Mesenchymal stem cell (in vitro differentiated cells and primary cell): ENCODE measurements at regions not wholly inside any gene's neighbourhood (a gene's known extent, or its start where the extent isn't known, plus 50 kb on each side); places are given as distances from the start of the nearest gene placed in this dataset.
A peak's percentile ranks its signal among the peaks of the same experiment; 100 is the strongest.

Source experiments
- DNase-seq: peaks from one replicate; pipeline ENCODE4 v3.0.0-alpha.2; 2013
- H2AFZ ChIP-seq: one replicate; pipeline ENCODE4 v1.6.1; 2013; ENCODE audit warnings: low read depth, mild to moderate bottlenecking, control low read depth, inconsistent platforms, low read length, moderate library complexity
- H2AK5ac ChIP-seq: 2 replicates; pipeline ENCODE4 v1.6.1; 2013; ENCODE audit warnings: low read length, moderate library complexity, mild to moderate bottlenecking, inconsistent platforms; ENCODE audit not compliant: severe bottlenecking
- H2BK120ac ChIP-seq: one replicate; pipeline ENCODE4 v1.6.1; 2013; ENCODE audit warnings: low read depth, mild to moderate bottlenecking, inconsistent platforms, low read length, moderate library complexity
- H2BK12ac ChIP-seq, 2 experiments: one replicate each; pipeline ENCODE4 v1.6.1; 2013; ENCODE audit warnings: inconsistent platforms in 2 of 2, low read length in 2 of 2, mild to moderate bottlenecking in 2 of 2, moderate library complexity in 2 of 2, control low read depth in 1 of 2
- H2BK15ac ChIP-seq: one replicate; pipeline ENCODE4 v1.6.1; 2013; ENCODE audit warnings: mild to moderate bottlenecking, low read depth, inconsistent platforms; ENCODE audit not compliant: poor library complexity, severe bottlenecking
- H2BK5ac ChIP-seq: 2 replicates; pipeline ENCODE4 v1.6.1; 2013; ENCODE audit warnings: low read depth, mild to moderate bottlenecking, low read length, control low read depth, inconsistent platforms; ENCODE audit not compliant: poor library complexity, severe bottlenecking
- H3K14ac ChIP-seq, 2 experiments: one replicate each; pipeline ENCODE4 v1.6.1; 2013; ENCODE audit warnings: inconsistent platforms in 2 of 2, low read length in 2 of 2, control low read depth in 1 of 2, mild to moderate bottlenecking in 1 of 2, moderate library complexity in 1 of 2
- H3K18ac ChIP-seq, 2 experiments: one replicate each; pipeline ENCODE4 v1.6.1; 2013; ENCODE audit warnings: inconsistent platforms in 2 of 2, low read length in 2 of 2, control low read depth in 1 of 2, low read depth in 1 of 2, mild to moderate bottlenecking in 1 of 2
- H3K23ac ChIP-seq, 2 experiments: one replicate each; pipeline ENCODE4 v1.6.1; 2013; ENCODE audit warnings: inconsistent platforms in 2 of 2, low read length in 2 of 2, mild to moderate bottlenecking in 2 of 2, moderate library complexity in 2 of 2, control low read depth in 1 of 2
- H3K27ac ChIP-seq: 2 replicates; pipeline ENCODE4 v1.5.1; 2013; ENCODE audit warnings: mild to moderate bottlenecking, moderate library complexity, low read length, control low read depth, inconsistent platforms; ENCODE audit not compliant: poor library complexity, severe bottlenecking
- H3K27me3 ChIP-seq, 2 experiments: 2 replicates each; pipeline versions ENCODE4 v1.6.1 to v1.7.0; 2013; ENCODE audit warnings: low read length in 2 of 2, mild to moderate bottlenecking in 2 of 2, moderate library complexity in 2 of 2, control low read depth in 1 of 2, inconsistent platforms in 1 of 2; ENCODE audit not compliant: control insufficient read depth in 1 of 2, insufficient read depth in 1 of 2
- H3K36me3 ChIP-seq, 2 experiments: 2 replicates each; pipeline versions ENCODE4 v1.6.1 to v1.7.0; 2013; ENCODE audit warnings: low read length in 2 of 2, control low read depth in 1 of 2, inconsistent platforms in 1 of 2, low read depth in 1 of 2, mild to moderate bottlenecking in 1 of 2; ENCODE audit not compliant: insufficient read depth in 2 of 2, control insufficient read depth in 1 of 2
- H3K4ac ChIP-seq, 2 experiments: one replicate each; pipeline ENCODE4 v1.6.1; 2013; ENCODE audit warnings: inconsistent platforms in 2 of 2, low read length in 2 of 2, mild to moderate bottlenecking in 2 of 2, moderate library complexity in 2 of 2, control low read depth in 1 of 2, low read depth in 1 of 2
- H3K4me1 ChIP-seq: 2 replicates; pipeline ENCODE4 v1.6.1; 2013; ENCODE audit warnings: low read depth, low read length, control low read depth; ENCODE audit not compliant: control insufficient read depth, insufficient read depth
- H3K4me2 ChIP-seq: 2 replicates; pipeline ENCODE4 v1.6.1; 2013; ENCODE audit warnings: low read length, mild to moderate bottlenecking, inconsistent platforms; ENCODE audit not compliant: poor library complexity, severe bottlenecking
- H3K4me3 ChIP-seq, 2 experiments: 2 replicates each; pipeline versions ENCODE4 v1.5.1 to v1.7.0; 2013; ENCODE audit warnings: low read length in 2 of 2, mild to moderate bottlenecking in 2 of 2, control low read depth in 1 of 2, low read depth in 1 of 2; ENCODE audit not compliant: insufficient read depth in 1 of 2
- H3K79me1 ChIP-seq: replicated peaks from 2 replicates; pipeline ENCODE4 v1.6.1; 2013; ENCODE audit warnings: mild to moderate bottlenecking, control low read depth, low read length, inconsistent platforms; ENCODE audit not compliant: poor library complexity, severe bottlenecking
- H3K9ac ChIP-seq: 2 replicates; pipeline ENCODE4 v1.7.0; 2013; ENCODE audit warnings: mild to moderate bottlenecking, low read length, moderate library complexity
- H3K9me3 ChIP-seq: 2 replicates; pipeline ENCODE4 v1.7.0; 2013; ENCODE audit warnings: mild to moderate bottlenecking, low read length; ENCODE audit not compliant: control insufficient read depth
- H4K8ac ChIP-seq: one replicate; pipeline ENCODE4 v1.6.1; 2013; ENCODE audit warnings: inconsistent platforms, mild to moderate bottlenecking, low read length, moderate library complexity
- H4K91ac ChIP-seq: one replicate; pipeline ENCODE4 v1.6.1; 2013; ENCODE audit warnings: mild to moderate bottlenecking, low read length, inconsistent platforms
- WGBS: methylation state at CpG from one replicate; pipeline ENCODE4 v1.1.7; 2013; ENCODE audit warnings: mixed read lengths; 5-methylcytosine and 5-hydroxymethylcytosine counted together

GRCh38 chr7:123366626-123367025 lies 166.9 kb upstream of the SLC13A1 start:
- Histone ChIP-seq H4K91ac (no peak overlapping the region), H3K79me1 (no peaks in the 10 kb centered on the region), H3K27ac (no peak overlapping the region), H3K18ac (no peak overlapping the region), H3K14ac (no peak overlapping the region), H3K4me2 (no peak overlapping the region), H3K4me1 (no peaks in the 10 kb centered on the region), H2BK15ac (no peak overlapping the region), H2BK5ac (no peak overlapping the region), H2BK120ac (no peak overlapping the region), H2BK12ac (no peak overlapping the region), H3K9me3 (no peaks in the 10 kb centered on the region), H3K36me3 (no peaks in the 10 kb centered on the region), H3K27me3 (no peaks in the 10 kb centered on the region), H3K4ac (no peak overlapping the region), H2AK5ac (no peak overlapping the region), H4K8ac (no peak overlapping the region), H2AFZ (no peak overlapping the region), H3K23ac (no peak overlapping the region), H3K4me3 (no peak overlapping the region), H3K9ac (no peak overlapping the region)
- no peak for DNase-seq

GRCh38 chr7:123360631-123361030 lies 160.9 kb upstream of the SLC13A1 start:
- no peak overlapping the region for H2AFZ ChIP-seq
- H3K79me1 ChIP-seq, result no peaks in the 10 kb centered on the region
- no peak overlapping the region for H3K23ac ChIP-seq
- no peak overlapping the region for H2AK5ac ChIP-seq
- H4K91ac ChIP-seq, result no peak overlapping the region
- H3K18ac ChIP-seq, result no peak overlapping the region
- H3K27ac ChIP-seq, result no peak overlapping the region
- no peak overlapping the region for H4K8ac ChIP-seq
- H3K14ac ChIP-seq, result no peak overlapping the region
- no peaks in the 10 kb centered on the region for H3K36me3 ChIP-seq
- no peak overlapping the region for H3K4me2 ChIP-seq
- no peaks in the 10 kb centered on the region for H3K4me1 ChIP-seq
- DNase-seq, result no peak
- H3K27me3 ChIP-seq, result no peaks in the 10 kb centered on the region
- WGBS, result 83% methylated on average over 1 of the region's 2 CpGs
- no peak overlapping the region for H2BK12ac ChIP-seq
- no peaks in the 10 kb centered on the region for H3K9me3 ChIP-seq
- H3K9ac ChIP-seq, result no peak overlapping the region
- no peak overlapping the region for H3K4me3 ChIP-seq
- no peak overlapping the region for H2BK5ac ChIP-seq
- no peak overlapping the region for H2BK15ac ChIP-seq
- H2BK120ac ChIP-seq, result no peak overlapping the region
- no peak overlapping the region for H3K4ac ChIP-seq

- H3K4me2 ChIP-seq, result no peak overlapping the region
- H2BK15ac ChIP-seq, result no peak overlapping the region
- H3K36me3 ChIP-seq, result no peaks in the 10 kb centered on the region
- H2BK12ac ChIP-seq, result no peak overlapping the region
- H3K4me1 ChIP-seq, result no peaks in the 10 kb centered on the region
- peak; percentile 36 for DNase-seq
- H4K91ac ChIP-seq, result no peak overlapping the region
- no peak overlapping the region for H2AFZ ChIP-seq
- H2BK5ac ChIP-seq, result no peak overlapping the region
- no peak overlapping the region for H3K27ac ChIP-seq
- H3K9me3 ChIP-seq, result no peaks in the 10 kb centered on the region
- 69% methylated on average over 5 of the region's 5 CpGs for WGBS
- H3K23ac ChIP-seq, result no peak overlapping the region
- H3K9ac ChIP-seq, result no peak overlapping the region
- no peak overlapping the region for H3K18ac ChIP-seq
- H2BK120ac ChIP-seq, result no peak overlapping the region
- no peak overlapping the region for H2AK5ac ChIP-seq
- no peak overlapping the region for H4K8ac ChIP-seq
- no peak overlapping the region for H3K14ac ChIP-seq
- H3K27me3 ChIP-seq, result no peaks in the 10 kb centered on the region
- H3K79me1 ChIP-seq, result no peaks in the 10 kb centered on the region
- no peak overlapping the region for H3K4me3 ChIP-seq
- no peak overlapping the region for H3K4ac ChIP-seq
Measured at GRCh38 chr7:123355576-123356190, 155.9 kb upstream of the SLC13A1 start.

- Histone ChIP-seq H3K4me3 (no peak overlapping the region), H3K9me3 (no peaks in the 10 kb centered on the region), H3K9ac (no peak overlapping the region), H4K8ac (no peak overlapping the region), H2AFZ (no peak overlapping the region), H3K27ac (no peak overlapping the region), H3K23ac (no peak overlapping the region), H4K91ac (no peak overlapping the region), H3K36me3 (no peaks in the 10 kb centered on the region), H2BK12ac (no peak overlapping the region), H2AK5ac (no peak overlapping the region), H3K14ac (no peak overlapping the region), H3K27me3 (no peaks in the 10 kb centered on the region), H2BK5ac (no peak overlapping the region), H3K4me1 (no peaks in the 10 kb centered on the region), H2BK15ac (no peak overlapping the region), H3K18ac (no peak overlapping the region), H3K4ac (no peak overlapping the region), H3K4me2 (no peak overlapping the region), H3K79me1 (no peaks in the 10 kb centered on the region), H2BK120ac (no peak overlapping the region)
- DNase-seq, result no peak
- 100% methylated on average over 1 of the region's 2 CpGs for WGBS
Measured at GRCh38 chr7:123352973-123353372, 153.2 kb upstream of the SLC13A1 start.
